ENCODE measurements at regions not wholly inside any gene's neighbourhood (a gene's known extent, or its start where the extent isn't known, plus 50 kb on each side); places are given as distances from the start of the nearest gene placed in this dataset.

DNA sequence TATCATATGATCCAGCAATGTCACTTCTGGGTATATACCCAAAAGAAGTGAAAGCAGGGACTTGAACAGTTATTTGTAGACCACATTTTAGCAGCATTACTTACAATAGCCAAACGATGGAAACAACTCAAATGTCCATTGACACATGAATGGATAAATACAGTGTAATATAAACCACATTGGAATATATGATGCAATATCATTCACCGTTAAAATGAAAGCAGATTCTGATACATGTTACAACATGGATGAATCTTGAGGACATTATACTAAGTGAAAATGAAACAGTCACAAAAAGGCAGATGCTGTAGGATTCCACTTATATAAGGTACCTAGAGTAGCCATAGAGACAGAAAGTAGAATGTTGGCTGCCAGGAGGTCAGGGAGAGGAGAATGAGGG lies 130.5 kb upstream of the SMAD1 start:
- Histone ChIP-seq H3K9me3 (ENCODE audit: control insufficient read depth, insufficient read depth, low read length) (no peaks in the 10 kb centered on the region), H3K4me3 (ENCODE audit: low read depth, low read length) (no peak overlapping the region), H3K27ac (ENCODE audit: low read depth, low read length) (no peak overlapping the region), H3K27me3 (ENCODE audit: control insufficient read depth, insufficient read depth, low read length) (no peaks in the 10 kb centered on the region), H3K4me1 (ENCODE audit: control insufficient read depth, insufficient read depth, low read length) (peaks cover 3% of the 10 kb centered on the region), H3K36me3 (ENCODE audit: control insufficient read depth, insufficient read depth, low read length) (no peaks in the 10 kb centered on the region)
- no CpG with 5 or more reads among the region's 2 CpGs for WGBS (ENCODE audit: insufficient coverage)
- no peak for DNase-seq (ENCODE audit: low read depth in 4 of 6, low spot score in 6 of 6)

- WGBS (ENCODE audit: insufficient coverage): 90% methylated on average over 3 of the region's 4 CpGs
- DNase-seq (ENCODE audit: low read depth in 4 of 6, low spot score in 6 of 6): no peak
- H3K36me3 ChIP-seq (ENCODE audit: control insufficient read depth, insufficient read depth, low read length): no peaks in the 10 kb centered on the region
- H3K9me3 ChIP-seq (ENCODE audit: control insufficient read depth, insufficient read depth, low read length): no peaks in the 10 kb centered on the region
- H3K27me3 ChIP-seq (ENCODE audit: control insufficient read depth, insufficient read depth, low read length): no peaks in the 10 kb centered on the region
- no peak overlapping the region for H3K27ac ChIP-seq (ENCODE audit: low read depth, low read length)
- H3K4me1 ChIP-seq (ENCODE audit: control insufficient read depth, insufficient read depth, low read length): peaks cover 3% of the 10 kb centered on the region
- no peak overlapping the region for H3K4me3 ChIP-seq (ENCODE audit: low read depth, low read length)
These were observed 133.4 kb upstream of the SMAD1 start for GRCh38 chr4:145348291-145348690.

DNA sequence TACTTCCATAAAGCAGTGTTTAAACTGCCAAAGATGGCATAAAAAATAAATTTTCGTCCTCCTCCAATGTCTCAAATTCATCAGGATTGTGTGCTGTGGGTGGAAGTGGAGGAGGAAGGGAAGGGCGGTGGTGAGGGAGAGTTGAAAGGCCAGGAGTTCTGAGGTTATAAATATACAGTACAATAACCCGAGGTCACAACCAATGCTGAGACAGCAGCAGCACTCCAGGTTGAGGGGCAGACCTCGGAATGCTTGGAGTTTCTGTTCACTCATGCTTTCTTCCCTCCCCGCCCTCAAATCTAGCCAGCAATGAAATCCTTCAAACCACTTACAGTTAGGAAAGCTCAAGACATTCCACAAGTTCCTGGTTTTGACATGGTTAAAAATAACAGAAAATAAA lies 134.0 kb upstream of the SMAD1 start:
- Histone ChIP-seq H3K27ac (ENCODE audit: low read depth, low read length) (peak overlapping the region; percentile 18), H3K4me1 (ENCODE audit: control insufficient read depth, insufficient read depth, low read length) (peaks cover 3% of the 10 kb centered on the region), H3K9me3 (ENCODE audit: control insufficient read depth, insufficient read depth, low read length) (no peaks in the 10 kb centered on the region), H3K4me3 (ENCODE audit: low read depth, low read length) (no peak overlapping the region), H3K36me3 (ENCODE audit: control insufficient read depth, insufficient read depth, low read length) (no peaks in the 10 kb centered on the region), H3K27me3 (ENCODE audit: control insufficient read depth, insufficient read depth, low read length) (no peaks in the 10 kb centered on the region)
- no peak for DNase-seq (ENCODE audit: low read depth in 4 of 6, low spot score in 6 of 6)
- 58% methylated on average over 2 of the region's 5 CpGs for WGBS (ENCODE audit: insufficient coverage)

GRCh38 chr4:145346081-145346480 lies 135.6 kb upstream of the SMAD1 start:
- no peak overlapping the region for H3K4me3 ChIP-seq (ENCODE audit: low read depth, low read length)
- no peak overlapping the region for H3K27ac ChIP-seq (ENCODE audit: low read depth, low read length)
- H3K36me3 ChIP-seq (ENCODE audit: control insufficient read depth, insufficient read depth, low read length): no peaks in the 10 kb centered on the region
- H3K4me1 ChIP-seq (ENCODE audit: control insufficient read depth, insufficient read depth, low read length): no peaks in the 10 kb centered on the region
- DNase-seq (ENCODE audit: low read depth in 4 of 6, low spot score in 6 of 6): no peak
- 95% methylated on average over 12 of the region's 25 CpGs for WGBS (ENCODE audit: insufficient coverage)
- H3K27me3 ChIP-seq (ENCODE audit: control insufficient read depth, insufficient read depth, low read length): no peaks in the 10 kb centered on the region
- H3K9me3 ChIP-seq (ENCODE audit: control insufficient read depth, insufficient read depth, low read length): no peaks in the 10 kb centered on the region

GRCh38 chr4:145345401-145345800 lies 136.3 kb upstream of the SMAD1 start:
- H3K27ac ChIP-seq (ENCODE audit: low read depth, low read length): no peak overlapping the region
- DNase-seq (ENCODE audit: low read depth in 4 of 6, low spot score in 6 of 6): no peak
- H3K36me3 ChIP-seq (ENCODE audit: control insufficient read depth, insufficient read depth, low read length): no peaks in the 10 kb centered on the region
- H3K9me3 ChIP-seq (ENCODE audit: control insufficient read depth, insufficient read depth, low read length): no peaks in the 10 kb centered on the region
- no peaks in the 10 kb centered on the region for H3K27me3 ChIP-seq (ENCODE audit: control insufficient read depth, insufficient read depth, low read length)
- H3K4me3 ChIP-seq (ENCODE audit: low read depth, low read length): no peak overlapping the region
- no peaks in the 10 kb centered on the region for H3K4me1 ChIP-seq (ENCODE audit: control insufficient read depth, insufficient read depth, low read length)

GRCh38 chr4:145341381-145341780 lies 140.3 kb upstream of the SMAD1 start:
- Histone ChIP-seq H3K4me3 (ENCODE audit: low read depth, low read length) (no peak overlapping the region), H3K9me3 (ENCODE audit: control insufficient read depth, insufficient read depth, low read length) (no peaks in the 10 kb centered on the region), H3K27me3 (ENCODE audit: control insufficient read depth, insufficient read depth, low read length) (no peaks in the 10 kb centered on the region), H3K36me3 (ENCODE audit: control insufficient read depth, insufficient read depth, low read length) (no peaks in the 10 kb centered on the region), H3K27ac (ENCODE audit: low read depth, low read length) (no peak overlapping the region), H3K4me1 (ENCODE audit: control insufficient read depth, insufficient read depth, low read length) (no peaks in the 10 kb centered on the region)
- no CpG with 5 or more reads among the region's 1 CpG for WGBS (ENCODE audit: insufficient coverage)
- DNase-seq (ENCODE audit: low read depth in 4 of 6, low spot score in 6 of 6): no peak

- no peak overlapping the region for H3K4me3 ChIP-seq (ENCODE audit: low read depth, low read length)
- no peaks in the 10 kb centered on the region for H3K27me3 ChIP-seq (ENCODE audit: control insufficient read depth, insufficient read depth, low read length)
- H3K27ac ChIP-seq (ENCODE audit: low read depth, low read length): no peak overlapping the region
- H3K4me1 ChIP-seq (ENCODE audit: control insufficient read depth, insufficient read depth, low read length): no peaks in the 10 kb centered on the region
- H3K36me3 ChIP-seq (ENCODE audit: control insufficient read depth, insufficient read depth, low read length): no peaks in the 10 kb centered on the region
- DNase-seq (ENCODE audit: low read depth in 4 of 6, low spot score in 6 of 6): no peak
- 95% methylated on average over 4 of the region's 7 CpGs for WGBS (ENCODE audit: insufficient coverage)
- H3K9me3 ChIP-seq (ENCODE audit: control insufficient read depth, insufficient read depth, low read length): no peaks in the 10 kb centered on the region
These were observed 141.5 kb upstream of the SMAD1 start for GRCh38 chr4:145340071-145340675.

DNA sequence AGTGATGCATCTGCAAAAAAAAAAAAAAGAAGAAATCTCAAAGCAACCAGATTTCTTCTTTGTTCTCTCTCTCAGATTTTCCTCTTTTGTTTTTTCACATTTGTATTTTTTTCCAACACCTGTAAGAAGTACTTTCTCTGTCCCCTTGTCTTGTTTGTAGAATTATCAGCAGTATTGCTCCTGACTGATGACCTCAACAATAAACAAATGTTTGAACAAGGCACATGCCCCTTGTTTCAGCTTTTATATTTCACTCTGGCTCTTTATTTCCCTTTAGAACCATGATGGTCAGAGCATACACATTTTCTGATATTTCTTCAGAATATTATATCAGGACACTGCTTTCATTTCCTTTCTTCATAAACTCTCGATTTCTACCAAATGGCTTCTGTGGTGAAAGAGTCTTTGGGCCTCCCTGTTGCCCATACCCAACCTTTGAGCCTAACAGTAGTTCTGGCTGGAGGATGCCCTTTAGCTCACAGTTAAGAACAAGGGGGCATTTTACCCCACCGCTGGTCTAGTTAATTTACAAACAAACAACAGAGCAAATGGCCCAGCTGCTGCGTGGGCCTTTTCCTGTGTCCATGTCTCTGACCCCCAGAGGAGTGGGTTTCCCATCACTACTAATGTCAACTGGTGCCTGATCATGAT lies 142.5 kb upstream of the SMAD1 start:
- Histone ChIP-seq H3K4me1 (ENCODE audit: control insufficient read depth, insufficient read depth, low read length) (no peaks in the 10 kb centered on the region), H3K9me3 (ENCODE audit: control insufficient read depth, insufficient read depth, low read length) (no peaks in the 10 kb centered on the region), H3K27me3 (ENCODE audit: control insufficient read depth, insufficient read depth, low read length) (no peaks in the 10 kb centered on the region), H3K4me3 (ENCODE audit: low read depth, low read length) (no peak overlapping the region), H3K36me3 (ENCODE audit: control insufficient read depth, insufficient read depth, low read length) (no peaks in the 10 kb centered on the region), H3K27ac (ENCODE audit: low read depth, low read length) (no peak overlapping the region)
- 78% methylated on average over 2 of the region's 3 CpGs for WGBS (ENCODE audit: insufficient coverage)
- no peak for DNase-seq (ENCODE audit: low read depth in 4 of 6, low spot score in 6 of 6)

GRCh38 chr4:145338568-145338967 lies 143.1 kb upstream of the SMAD1 start:
- H3K27me3 ChIP-seq (ENCODE audit: control insufficient read depth, insufficient read depth, low read length): no peaks in the 10 kb centered on the region
- no peaks in the 10 kb centered on the region for H3K9me3 ChIP-seq (ENCODE audit: control insufficient read depth, insufficient read depth, low read length)
- 47% methylated on average over 2 of the region's 3 CpGs for WGBS (ENCODE audit: insufficient coverage)

DNA sequence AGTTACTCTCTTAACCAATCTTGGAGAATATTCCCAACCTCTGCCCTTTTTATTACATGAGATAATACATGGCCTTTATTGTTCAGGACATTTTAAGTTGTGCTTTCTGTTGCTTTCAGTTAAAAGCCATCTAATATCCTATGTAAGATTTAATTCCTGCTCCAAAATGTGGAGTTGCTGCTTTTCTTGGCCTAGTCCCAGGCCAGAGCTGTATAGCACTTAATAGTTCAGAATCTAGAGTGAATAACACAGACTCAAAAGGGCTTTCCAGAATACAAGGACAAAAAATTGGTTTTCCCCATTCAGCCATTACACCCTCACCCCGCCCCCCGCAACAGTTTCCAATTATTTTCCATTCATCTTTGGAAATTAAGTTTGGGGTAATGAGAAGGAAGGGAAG lies 144.3 kb upstream of the SMAD1 start:
- WGBS (ENCODE audit: insufficient coverage): no CpG with 5 or more reads among the region's 2 CpGs
- DNase-seq (ENCODE audit: low read depth in 4 of 6, low spot score in 6 of 6): no peak

More at GRCh38 chr4:145338568-145338967, 143.1 kb upstream of the SMAD1 start:
- Histone ChIP-seq H3K4me1 (ENCODE audit: control insufficient read depth, insufficient read depth, low read length) (no peaks in the 10 kb centered on the region), H3K27ac (ENCODE audit: low read depth, low read length) (no peak overlapping the region), H3K36me3 (ENCODE audit: control insufficient read depth, insufficient read depth, low read length) (no peaks in the 10 kb centered on the region), H3K4me3 (ENCODE audit: low read depth, low read length) (no peak overlapping the region)
- peak in 1 of 6 donors; percentile 35 for DNase-seq (ENCODE audit: low read depth in 4 of 6, low spot score in 6 of 6)

More for the DNA sequence above, 144.3 kb upstream of the SMAD1 start:
- Histone ChIP-seq H3K9me3 (ENCODE audit: control insufficient read depth, insufficient read depth, low read length) (no peaks in the 10 kb centered on the region), H3K4me3 (ENCODE audit: low read depth, low read length) (no peak overlapping the region), H3K4me1 (ENCODE audit: control insufficient read depth, insufficient read depth, low read length) (no peaks in the 10 kb centered on the region), H3K36me3 (ENCODE audit: control insufficient read depth, insufficient read depth, low read length) (no peaks in the 10 kb centered on the region), H3K27me3 (ENCODE audit: control insufficient read depth, insufficient read depth, low read length) (no peaks in the 10 kb centered on the region), H3K27ac (ENCODE audit: low read depth, low read length) (no peak overlapping the region)

Data from spinal cord (tissue), 9 donors.